Adrenal gland (tissue), 5 donors: ENCODE measurements at regions not wholly inside any gene's neighbourhood (a gene's known extent, or its start where the extent isn't known, plus 50 kb on each side); places are given as distances from the start of the nearest gene placed in this dataset.

Source experiments
- CTCF ChIP-seq, 6 experiments: fragments of 450-650 bp in 4 of 6; fragments of 200-600 bp in 2 of 6; sonication (generic) in 1 of 6; IDR thresholded peaks; 1 replicate in 5 of 6; 2 replicates in 1 of 6; pipeline versions ENCODE4 v1.5.1 to v1.8.0; 2016 to 2021; ENCODE audit warnings: antibody characterized with exemption in 6 of 6, mild to moderate bottlenecking in 2 of 6, moderate library complexity in 1 of 6
- POLR2A ChIP-seq, 2 donors: fragments of 450-650 bp; IDR thresholded peaks; one replicate each; pipeline ENCODE4 v1.6.1; 2017; ENCODE audit warnings: antibody characterized with exemption in 2 of 2, mild to moderate bottlenecking in 2 of 2, moderate library complexity in 1 of 2
- donor health status: DM: no; HTN: no; CAD: no.

- TF ChIP-seq POLR2A (IDR thresholded peaks at IDR 0.05) (no peak), CTCF (IDR thresholded peaks at IDR 0.05) (no peak)
Measured at GRCh38 chr10:128779416-128779815, 653.2 kb upstream of the MKI67 start.
